ENCODE measurements at regions not wholly inside any gene's neighbourhood (a gene's known extent, or its start where the extent isn't known, plus 50 kb on each side); places are given as distances from the start of the nearest gene placed in this dataset.

- Mint-ChIP-seq H3K27ac (no peak overlapping the region), H3K27me3 (ENCODE audit: low read depth, poor library complexity) (peaks cover 38% of the 10 kb centered on the region), H3K4me3 (peak overlapping the region; percentile 31), H3K4me1 (peaks cover 62% of the 10 kb centered on the region), H3K36me3 (ENCODE audit: low read depth) (no peaks in the 10 kb centered on the region), H3K9me3 (no peaks in the 10 kb centered on the region)
- peak; percentile 51 for DNase-seq
- no peak for TF ChIP-seq CTCF (IDR thresholded peaks at IDR 0.05)
These were observed 129.7 kb upstream of the GSE1 start for GRCh38 chr16:85483424-85483823.

GRCh38 chr16:85484347-85485300 is 128.5 kb upstream of the GSE1 start:
- TF ChIP-seq CTCF (IDR thresholded peaks at IDR 0.05), result no peak
- no peak overlapping the region for H3K27ac Mint-ChIP-seq
- H3K36me3 Mint-ChIP-seq (ENCODE audit: low read depth), result no peaks in the 10 kb centered on the region
- peaks cover 58% of the 10 kb centered on the region for H3K4me1 Mint-ChIP-seq
- peaks cover 46% of the 10 kb centered on the region for H3K27me3 Mint-ChIP-seq (ENCODE audit: low read depth, poor library complexity)
- H3K4me3 Mint-ChIP-seq, result no peak overlapping the region
- no peak for DNase-seq
- H3K9me3 Mint-ChIP-seq, result no peaks in the 10 kb centered on the region

GRCh38 chr16:85485379-85485778 is 127.7 kb upstream of the GSE1 start:
- DNase-seq, result no peak
- Mint-ChIP-seq H3K4me3 (no peak overlapping the region), H3K36me3 (ENCODE audit: low read depth) (no peaks in the 10 kb centered on the region), H3K27me3 (ENCODE audit: low read depth, poor library complexity) (peaks cover 53% of the 10 kb centered on the region), H3K4me1 (peaks cover 59% of the 10 kb centered on the region), H3K9me3 (no peaks in the 10 kb centered on the region), H3K27ac (no peak overlapping the region)
- TF ChIP-seq CTCF (IDR thresholded peaks at IDR 0.05), result no peak

GRCh38 chr16:85486256-85486915 is 126.7 kb upstream of the GSE1 start:
- Mint-ChIP-seq H3K9me3 (no peaks in the 10 kb centered on the region), H3K36me3 (ENCODE audit: low read depth) (no peaks in the 10 kb centered on the region), H3K27ac (no peak overlapping the region), H3K27me3 (ENCODE audit: low read depth, poor library complexity) (peaks cover 50% of the 10 kb centered on the region), H3K4me3 (no peak overlapping the region), H3K4me1 (peaks cover 57% of the 10 kb centered on the region)
- DNase-seq, result no peak
- no peak for TF ChIP-seq CTCF (IDR thresholded peaks at IDR 0.05)

GRCh38 chr16:85488414-85488813 is 124.7 kb upstream of the GSE1 start:
- H3K36me3 Mint-ChIP-seq (ENCODE audit: low read depth), result no peaks in the 10 kb centered on the region
- no peak for TF ChIP-seq CTCF (IDR thresholded peaks at IDR 0.05)
- no peak overlapping the region for H3K4me3 Mint-ChIP-seq
- peak overlapping the region; percentile 11 for H3K27ac Mint-ChIP-seq
- H3K4me1 Mint-ChIP-seq, result peaks cover 56% of the 10 kb centered on the region
- DNase-seq, result no peak
- H3K9me3 Mint-ChIP-seq, result no peaks in the 10 kb centered on the region
- H3K27me3 Mint-ChIP-seq (ENCODE audit: low read depth, poor library complexity), result peaks cover 61% of the 10 kb centered on the region

Measured in nephron progenitor cell (in vitro differentiated cells).